HUDEP-2 (cell line): ENCODE measurements at regions not wholly inside any gene's neighbourhood (a gene's known extent, or its start where the extent isn't known, plus 50 kb on each side); places are given as distances from the start of the nearest gene placed in this dataset.
"Not testable (repeated sequence)": the region's sequence is repeated elsewhere in the genome, so short reads cannot be mapped to it uniquely, and the experiment has no call there.

Experiments used
- DNase-seq, 76 experiments: peaks; one replicate each; lab custom pipeline; 2025; ENCODE audit not compliant: unreplicated experiment in 76 of 76; lab: John Stamatoyannopoulos, UW

GRCh38 chr16:60203525-60204124 is 1469.5 kb upstream of the GOT2 start:
- no peak for DNase-seq

- DNase-seq, result not testable (repeated sequence)
Measured at GRCh38 chr16:60200729-60201128, 1466.6 kb upstream of the GOT2 start.

- DNase-seq, result no peak
Measured at GRCh38 chr16:60200161-60200560, 1466.0 kb upstream of the GOT2 start.

GRCh38 chr16:60199150-60199549 is 1465.0 kb upstream of the GOT2 start:
- DNase-seq, result no peak

GRCh38 chr16:60181536-60181935 is 1447.4 kb upstream of the GOT2 start:
- DNase-seq, result no peak

- no peak for DNase-seq
Measured at GRCh38 chr16:60180609-60181008, 1446.5 kb upstream of the GOT2 start.

- DNase-seq, result no peak
Measured at GRCh38 chr16:60170196-60170595, 1436.1 kb upstream of the GOT2 start.

- no peak for DNase-seq
Measured at GRCh38 chr16:60166111-60166510, 1432.0 kb upstream of the GOT2 start.

GRCh38 chr16:60151987-60152386 is 1417.9 kb upstream of the GOT2 start:
- no peak for DNase-seq

GRCh38 chr16:60150907-60151306 is 1416.8 kb upstream of the GOT2 start:
- no peak for DNase-seq

- DNase-seq, result no peak
Measured at GRCh38 chr16:60143348-60143705, 1409.2 kb upstream of the GOT2 start.

- DNase-seq, result no peak
Measured at GRCh38 chr16:60142619-60143347, 1408.7 kb upstream of the GOT2 start.

GRCh38 chr16:60137891-60138290 is 1403.8 kb upstream of the GOT2 start:
- no peak for DNase-seq

GRCh38 chr16:60127196-60127595 is 1393.1 kb upstream of the GOT2 start:
- no peak for DNase-seq

- DNase-seq, result not testable (repeated sequence)
Measured at GRCh38 chr16:60126115-60126514, 1392.0 kb upstream of the GOT2 start.

- DNase-seq, result no peak
Measured at GRCh38 chr16:60123392-60124023, 1389.4 kb upstream of the GOT2 start.

GRCh38 chr16:60120586-60120985 is 1386.5 kb upstream of the GOT2 start:
- no peak for DNase-seq

- DNase-seq, result no peak
Measured at GRCh38 chr16:60110531-60110930, 1376.4 kb upstream of the GOT2 start.

- no peak for DNase-seq
Measured at GRCh38 chr16:60107871-60108270, 1373.8 kb upstream of the GOT2 start.

GRCh38 chr16:60107437-60107836 is 1373.3 kb upstream of the GOT2 start:
- DNase-seq, result no peak

- no peak for DNase-seq
Measured at GRCh38 chr16:60100371-60100770, 1366.3 kb upstream of the GOT2 start.

- DNase-seq, result no peak
Measured at GRCh38 chr16:60091529-60091928, 1357.4 kb upstream of the GOT2 start.
